AG09319 (cell line): ENCODE measurements at regions not wholly inside any gene's neighbourhood (a gene's known extent, or its start where the extent isn't known, plus 50 kb on each side); places are given as distances from the start of the nearest gene placed in this dataset.

Source experiments
- DNase-seq: peaks from one replicate; pipeline ENCODE4 v3.0.0-alpha.2; 2010; ENCODE audit warnings: low read depth; ENCODE audit errors: extremely low read depth
- TF ChIP-seq, protein P1 (sequence below): IDR thresholded peaks from 2 replicates; pipeline ENCODE4 v1.5.1; 2011; ENCODE audit warnings: low read depth, mild to moderate bottlenecking, inconsistent platforms, low read length, moderate library complexity

DNA sequence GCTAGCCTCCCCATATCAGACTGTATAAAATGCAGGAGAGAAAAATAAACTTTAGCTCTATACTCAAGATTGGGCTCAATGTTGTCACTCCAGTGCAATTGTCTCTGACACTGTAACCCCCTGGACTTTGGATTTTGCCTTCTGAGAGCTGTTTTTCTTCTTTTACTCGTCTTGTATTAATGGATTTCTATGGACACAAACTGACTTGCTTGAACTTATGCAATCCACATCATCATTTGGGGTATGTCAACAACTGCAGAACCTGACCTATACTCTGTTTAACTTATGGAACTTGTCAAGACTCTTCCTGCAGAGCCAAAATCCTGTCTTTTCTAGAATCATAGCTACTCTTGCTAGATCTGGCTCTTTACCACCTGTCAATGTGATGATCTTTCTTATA is 257.8 kb upstream of the DCC start:
- no peak for DNase-seq
- TF ChIP-seq, protein P1, sequence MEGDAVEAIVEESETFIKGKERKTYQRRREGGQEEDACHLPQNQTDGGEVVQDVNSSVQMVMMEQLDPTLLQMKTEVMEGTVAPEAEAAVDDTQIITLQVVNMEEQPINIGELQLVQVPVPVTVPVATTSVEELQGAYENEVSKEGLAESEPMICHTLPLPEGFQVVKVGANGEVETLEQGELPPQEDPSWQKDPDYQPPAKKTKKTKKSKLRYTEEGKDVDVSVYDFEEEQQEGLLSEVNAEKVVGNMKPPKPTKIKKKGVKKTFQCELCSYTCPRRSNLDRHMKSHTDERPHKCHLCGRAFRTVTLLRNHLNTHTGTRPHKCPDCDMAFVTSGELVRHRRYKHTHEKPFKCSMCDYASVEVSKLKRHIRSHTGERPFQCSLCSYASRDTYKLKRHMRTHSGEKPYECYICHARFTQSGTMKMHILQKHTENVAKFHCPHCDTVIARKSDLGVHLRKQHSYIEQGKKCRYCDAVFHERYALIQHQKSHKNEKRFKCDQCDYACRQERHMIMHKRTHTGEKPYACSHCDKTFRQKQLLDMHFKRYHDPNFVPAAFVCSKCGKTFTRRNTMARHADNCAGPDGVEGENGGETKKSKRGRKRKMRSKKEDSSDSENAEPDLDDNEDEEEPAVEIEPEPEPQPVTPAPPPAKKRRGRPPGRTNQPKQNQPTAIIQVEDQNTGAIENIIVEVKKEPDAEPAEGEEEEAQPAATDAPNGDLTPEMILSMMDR: no peak

DNA sequence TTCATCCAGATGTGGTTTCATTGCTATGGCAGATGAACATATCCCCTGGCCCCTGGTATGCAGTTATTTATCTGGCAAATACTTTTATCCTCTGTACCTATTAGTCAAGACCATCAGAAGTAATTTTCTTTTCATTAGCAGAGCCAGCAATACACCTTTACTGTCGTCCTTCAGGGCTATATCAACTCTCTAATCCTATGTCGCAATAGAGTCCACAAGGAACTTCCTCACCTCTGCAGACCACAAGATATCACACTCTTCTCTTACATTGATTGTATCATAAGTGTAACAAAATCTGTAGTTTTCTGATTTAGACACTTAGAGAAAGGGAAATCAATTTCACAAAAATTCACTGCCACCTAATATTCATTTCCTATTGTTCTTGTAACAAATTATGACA is 252.9 kb upstream of the DCC start:
- TF ChIP-seq, protein P1: no peak
- DNase-seq: no peak

DNA sequence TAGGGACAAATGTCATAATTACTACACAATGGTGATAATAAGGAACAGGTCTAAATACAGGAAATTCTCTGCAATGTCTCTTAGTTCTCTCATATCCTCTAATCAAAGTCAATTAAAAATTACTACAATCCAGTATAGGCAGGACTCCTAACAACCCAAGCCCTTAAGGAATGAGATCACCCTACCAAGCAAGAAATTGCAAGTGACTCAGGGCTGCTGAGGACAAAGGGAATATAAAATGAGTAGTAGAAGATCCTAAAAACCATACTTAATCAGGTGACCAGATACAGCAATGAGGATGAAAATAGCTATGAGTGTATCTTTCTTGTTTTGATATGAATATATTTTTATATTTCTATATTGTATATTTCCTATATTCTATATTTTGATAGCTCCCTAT is 250.0 kb upstream of the DCC start:
- TF ChIP-seq, protein P1: no peak

DNA sequence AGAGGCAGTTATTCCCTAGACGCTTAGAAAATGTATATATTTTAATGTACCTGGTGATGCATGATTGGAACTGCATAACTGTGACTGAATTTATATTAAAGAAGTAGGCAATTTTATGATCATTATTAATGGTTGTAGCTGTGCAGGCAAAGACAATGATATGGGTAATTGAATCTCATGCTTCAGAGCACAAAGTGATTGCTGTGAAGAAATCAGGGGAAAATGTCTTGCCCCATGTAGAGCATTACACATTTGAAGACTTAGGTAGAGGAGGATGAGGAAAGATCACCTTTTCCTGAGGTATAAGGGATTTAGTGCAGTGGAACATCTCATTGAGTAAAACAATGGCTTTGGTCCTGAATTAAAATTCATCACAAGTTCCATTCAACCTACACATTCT is 246.8 kb upstream of the DCC start:
- DNase-seq: no peak
- TF ChIP-seq, protein P1: no peak

More for the DNA sequence above, 250.0 kb upstream of the DCC start:
- DNase-seq: no peak

DNA sequence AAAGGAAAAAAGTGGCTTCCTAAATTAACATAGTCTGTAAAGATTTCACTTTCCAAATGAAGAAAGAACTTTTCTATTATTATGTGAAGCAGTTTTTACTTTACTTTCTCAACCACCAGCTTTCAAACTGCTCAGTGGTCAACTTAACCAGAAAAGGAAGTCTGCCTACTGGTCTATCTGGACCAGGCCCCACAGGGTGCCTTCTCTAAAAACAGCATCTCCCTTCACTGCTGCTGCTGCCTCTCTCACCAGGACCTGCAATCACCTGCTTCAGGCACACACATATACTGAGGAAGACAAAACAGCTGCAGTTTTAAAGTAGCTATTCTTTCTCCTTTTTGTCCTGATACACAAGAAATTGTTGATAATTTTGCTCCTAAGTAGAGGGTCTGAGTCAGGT is 221.3 kb upstream of the DCC start:
- no peak for DNase-seq
- TF ChIP-seq, protein P1: no peak

DNA sequence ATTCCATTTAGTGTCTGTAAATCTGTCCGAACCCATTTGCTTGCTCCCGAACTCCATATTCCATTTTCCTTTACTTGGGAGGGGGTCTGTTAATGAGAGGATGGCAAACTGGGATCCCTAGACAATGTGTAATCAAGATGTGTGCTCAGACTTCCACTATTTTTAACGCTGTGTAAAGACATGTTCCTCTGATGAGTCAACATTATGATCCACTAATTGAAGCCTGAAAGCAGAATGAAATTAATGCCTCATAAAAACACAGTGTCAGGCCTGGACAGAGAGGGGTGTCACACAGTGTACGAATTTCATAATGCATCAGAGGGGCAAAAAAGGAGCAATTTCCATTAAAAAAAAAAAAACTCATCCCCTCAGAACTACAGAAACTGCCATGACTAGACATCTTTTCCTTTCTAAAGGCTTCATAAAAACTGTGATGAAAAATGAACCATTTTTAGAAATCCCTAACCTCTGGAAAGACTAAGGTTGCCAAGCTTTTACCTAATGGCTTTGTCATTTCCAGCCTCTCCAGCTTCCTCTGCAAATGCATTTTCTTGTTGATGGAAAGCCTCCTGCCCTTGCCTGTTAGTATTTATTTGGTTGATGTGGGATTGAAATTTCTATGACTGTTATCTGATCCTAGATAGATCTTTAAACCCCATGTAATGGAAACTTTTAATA is 209.2 kb upstream of the DCC start:
- DNase-seq: no peak
- TF ChIP-seq, protein P1: no peak

DNA sequence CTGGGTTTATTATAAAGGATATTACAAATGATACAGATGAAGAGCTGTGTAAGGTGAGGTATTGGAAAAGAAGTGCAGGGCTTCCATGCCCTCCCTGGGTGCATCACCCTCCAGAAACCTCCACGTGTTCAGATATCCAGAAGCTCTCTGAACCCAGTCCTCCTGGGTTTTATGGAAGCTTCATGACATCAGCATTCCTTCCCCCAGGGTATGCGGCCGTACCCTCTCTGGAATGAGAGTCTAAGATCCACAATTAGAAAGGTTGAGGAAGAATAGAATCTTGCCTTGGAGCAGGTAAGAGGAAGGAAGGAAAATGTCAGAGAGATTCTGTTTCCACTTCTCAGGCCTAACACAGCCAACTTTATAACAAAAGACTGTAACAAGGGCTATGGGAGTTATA is 208.2 kb upstream of the DCC start:
- DNase-seq: no peak
- TF ChIP-seq, protein P1: no peak
